DOHH2 (cell line): ENCODE measurements at regions not wholly inside any gene's neighbourhood (a gene's known extent, or its start where the extent isn't known, plus 50 kb on each side); places are given as distances from the start of the nearest gene placed in this dataset.

Experiments
- H3F3A ChIP-seq: fragments of 200-600 bp; sonication (generic), shearing (Covaris generic); 2 replicates; pipeline ENCODE4 v1.6.0; 2016; ENCODE audit warnings: antibody characterized with exemption, mild to moderate bottlenecking; ENCODE audit not compliant: control insufficient read depth, insufficient read depth
- H3K27ac ChIP-seq: fragments of 200-600 bp; sonication (generic); 2 replicates; pipeline ENCODE4 v1.5.1; 2014; ENCODE audit warnings: low read depth, mild to moderate bottlenecking, low read length, moderate library complexity
- H3K27me3 ChIP-seq: fragments of 200-600 bp; sonication (generic); 2 replicates; pipeline ENCODE4 v1.6.1; 2014; ENCODE audit warnings: mild to moderate bottlenecking, low read length, mixed read lengths; ENCODE audit not compliant: control insufficient read depth
- H3K36me3 ChIP-seq: fragments of 200-600 bp; sonication (generic); 2 replicates; pipeline ENCODE4 v1.6.1; 2014; ENCODE audit warnings: mild to moderate bottlenecking, low read length, moderate library complexity, mixed read lengths; ENCODE audit not compliant: control insufficient read depth
- H3K4me1 ChIP-seq: fragments of 200-600 bp; sonication (generic); 2 replicates; pipeline ENCODE4 v1.6.1; 2014; ENCODE audit warnings: mild to moderate bottlenecking, low read length, mixed read lengths; ENCODE audit not compliant: control insufficient read depth
- H3K4me2 ChIP-seq: fragments of 200-600 bp; sonication (generic); 2 replicates; pipeline ENCODE4 v1.6.0; 2014; ENCODE audit warnings: mild to moderate bottlenecking, low read length, moderate library complexity
- H3K4me3 ChIP-seq: fragments of 200-600 bp; sonication (generic); 2 replicates; pipeline ENCODE4 v1.5.1; 2014; ENCODE audit warnings: mild to moderate bottlenecking, low read length, mixed read lengths
- H3K79me2 ChIP-seq: fragments of 200-600 bp; sonication (generic); 2 replicates; pipeline ENCODE4 v1.6.1; 2014; ENCODE audit warnings: mild to moderate bottlenecking, low read length, mixed read lengths; ENCODE audit not compliant: control insufficient read depth
- H3K9me2 ChIP-seq: fragments of 200-600 bp; sonication (generic); replicated peaks from 2 replicates; pipeline ENCODE4 v1.6.1; 2014; ENCODE audit warnings: mild to moderate bottlenecking, low read length, mixed read lengths; ENCODE audit not compliant: control insufficient read depth
- H3K9me3 ChIP-seq: fragments of 200-600 bp; sonication (generic); 2 replicates; pipeline ENCODE4 v1.6.1; 2014; ENCODE audit warnings: antibody characterized with exemption, low read length, mixed read lengths; ENCODE audit not compliant: control insufficient read depth, insufficient read depth
- H4K20me1 ChIP-seq: fragments of 200-600 bp; sonication (generic); 2 replicates; pipeline ENCODE4 v1.6.0; 2014; ENCODE audit warnings: low read depth, mild to moderate bottlenecking, antibody characterized with exemption, low read length, moderate library complexity; ENCODE audit not compliant: control insufficient read depth, insufficient read depth
- CTCF ChIP-seq: fragments of 200-600 bp; sonication (generic); IDR thresholded peaks from one replicate; pipeline ENCODE4 v1.5.1; 2014; ENCODE audit warnings: antibody characterized with exemption, mild to moderate bottlenecking, low read depth, low read length; ENCODE audit not compliant: poor library complexity, severe bottlenecking
- EZH2phosphoT487 ChIP-seq: fragments of 200-600 bp; sonication (generic); IDR thresholded peaks from 2 replicates; pipeline ENCODE4 v1.6.1; 2017; ENCODE audit warnings: borderline replicate concordance, mild to moderate bottlenecking, antibody characterized with exemption, low read length, moderate library complexity, mixed read lengths

- no peaks in the 10 kb centered on the region for H3K79me2 ChIP-seq
- no peaks in the 10 kb centered on the region for H3K4me1 ChIP-seq
- no peak for TF ChIP-seq CTCF
- no peak for TF ChIP-seq EZH2phosphoT487
- no peak overlapping the region for H3K4me2 ChIP-seq
- H3K9me3 ChIP-seq: no peaks in the 10 kb centered on the region; the same call in 1 of the 2 replicates
- no peak overlapping the region for H3K4me3 ChIP-seq
- no peak overlapping the region for H3K27ac ChIP-seq
- H3K36me3 ChIP-seq: no peaks in the 10 kb centered on the region
- no peaks in the 10 kb centered on the region for H3F3A ChIP-seq
- peaks cover 22% of the 10 kb centered on the region for H3K27me3 ChIP-seq
- no peaks in the 10 kb centered on the region for H3K9me2 ChIP-seq
- no peaks in the 10 kb centered on the region for H4K20me1 ChIP-seq
These were observed 79.0 kb downstream of the ADRA2C start for GRCh38 chr4:3845094-3845743.

- no peaks in the 10 kb centered on the region for H3K9me2 ChIP-seq
- H3K4me3 ChIP-seq: no peak overlapping the region
- H3K9me3 ChIP-seq: no peaks in the 10 kb centered on the region; the same call in 1 of the 2 replicates
- no peaks in the 10 kb centered on the region for H3K36me3 ChIP-seq
- H3F3A ChIP-seq: no peaks in the 10 kb centered on the region
- TF ChIP-seq EZH2phosphoT487 (no peak), CTCF (no peak)
- peaks cover 22% of the 10 kb centered on the region for H3K27me3 ChIP-seq
- H4K20me1 ChIP-seq: no peaks in the 10 kb centered on the region
- no peak overlapping the region for H3K27ac ChIP-seq
- no peak overlapping the region for H3K4me2 ChIP-seq
- H3K79me2 ChIP-seq: no peaks in the 10 kb centered on the region
- H3K4me1 ChIP-seq: no peaks in the 10 kb centered on the region
These were observed 79.7 kb downstream of the ADRA2C start for GRCh38 chr4:3845744-3846429.

GRCh38 chr4:3847211-3847940 is 81.2 kb downstream of the ADRA2C start:
- H3K27ac ChIP-seq: no peak overlapping the region
- H3K9me2 ChIP-seq: no peaks in the 10 kb centered on the region

More at GRCh38 chr4:3847211-3847940, 81.2 kb downstream of the ADRA2C start:
- Histone ChIP-seq H3K4me1 (peaks cover 7% of the 10 kb centered on the region; the same call in 1 of the 2 replicates), H3K4me3 (no peak overlapping the region), H3K4me2 (no peak overlapping the region), H4K20me1 (no peaks in the 10 kb centered on the region), H3F3A (no peaks in the 10 kb centered on the region), H3K27me3 (peaks cover 22% of the 10 kb centered on the region), H3K9me3 (no peaks in the 10 kb centered on the region; the same call in 1 of the 2 replicates), H3K36me3 (no peaks in the 10 kb centered on the region), H3K79me2 (no peaks in the 10 kb centered on the region)
- TF ChIP-seq CTCF: no peak
- TF ChIP-seq EZH2phosphoT487: no peak
